AG04450 (cell line): ENCODE measurements at regions not wholly inside any gene's neighbourhood (a gene's known extent, or its start where the extent isn't known, plus 50 kb on each side); places are given as distances from the start of the nearest gene placed in this dataset.

Source experiments
- CTCF ChIA-PET: fragments of 300-600, 350-600 bp; formaldehyde crosslinking; extraction: SDS; loops from one replicate; lab custom pipeline; 2022; ENCODE audit warnings: antibody characterized with exemption, inconsistent platforms; lab: Charles Lee
- POLR2A ChIA-PET: fragments of 350-600 bp; formaldehyde crosslinking; extraction: SDS; loops from one replicate; lab custom pipeline; 2021; ENCODE audit warnings: antibody characterized with exemption, inconsistent platforms; lab: Yijun Ruan, JAX
- DNase-seq: peaks from one replicate; pipeline ENCODE4 v3.0.0-alpha.2; 2011; ENCODE audit warnings: low read depth, low spot score
- H3K27ac ChIP-seq: one replicate; pipeline ENCODE4 v1.5.1; 2012; ENCODE audit warnings: low read depth, low read length, control low read depth
- H3K27me3 ChIP-seq: one replicate; pipeline ENCODE4 v1.6.0; 2012; ENCODE audit warnings: low read length; ENCODE audit not compliant: control insufficient read depth, insufficient read depth
- H3K4me3 ChIP-seq: 2 replicates; pipeline ENCODE4 v1.5.1; 2011; ENCODE audit warnings: mild to moderate bottlenecking, low read depth, low read length, control low read depth
- H3K9me3 ChIP-seq: 2 replicates; pipeline ENCODE4 v1.5.1; 2012; ENCODE audit warnings: low read length; ENCODE audit not compliant: control insufficient read depth, insufficient read depth
- CTCF ChIP-seq: IDR thresholded peaks from 2 replicates; pipeline ENCODE4 v1.5.1; 2011; ENCODE audit warnings: low read depth, low read length, control low read depth, inconsistent platforms

DNA sequence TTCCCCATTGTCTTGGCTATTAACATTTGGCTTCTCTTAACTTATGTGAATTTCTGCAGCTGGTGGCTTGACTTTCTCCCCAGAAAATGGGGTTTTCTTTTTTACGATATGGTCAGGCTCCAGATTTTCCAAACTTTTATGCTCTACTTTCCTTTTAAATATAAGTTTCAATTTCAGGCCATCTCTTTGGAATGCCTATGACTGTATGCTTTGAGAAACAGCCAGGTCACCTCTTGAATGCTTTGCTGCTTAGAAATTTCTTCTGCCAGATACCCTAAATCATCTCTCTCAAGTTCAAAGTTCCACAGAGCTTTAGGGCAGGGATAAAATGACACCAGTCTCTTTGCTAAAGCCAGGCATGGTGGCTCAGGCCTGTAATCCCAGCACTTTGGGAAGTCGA, 212.9 kb upstream of the SMIM31 start:
- no peaks in the 10 kb centered on the region for H3K27me3 ChIP-seq
- H3K27ac ChIP-seq = no peak overlapping the region
- peaks cover 10% of the 10 kb centered on the region for H3K9me3 ChIP-seq
- no peak for DNase-seq
- no peak for TF ChIP-seq CTCF
- ChIA-PET POLR2A (no interaction called here), CTCF (no interaction called here)
- no peak overlapping the region for H3K4me3 ChIP-seq

DNA sequence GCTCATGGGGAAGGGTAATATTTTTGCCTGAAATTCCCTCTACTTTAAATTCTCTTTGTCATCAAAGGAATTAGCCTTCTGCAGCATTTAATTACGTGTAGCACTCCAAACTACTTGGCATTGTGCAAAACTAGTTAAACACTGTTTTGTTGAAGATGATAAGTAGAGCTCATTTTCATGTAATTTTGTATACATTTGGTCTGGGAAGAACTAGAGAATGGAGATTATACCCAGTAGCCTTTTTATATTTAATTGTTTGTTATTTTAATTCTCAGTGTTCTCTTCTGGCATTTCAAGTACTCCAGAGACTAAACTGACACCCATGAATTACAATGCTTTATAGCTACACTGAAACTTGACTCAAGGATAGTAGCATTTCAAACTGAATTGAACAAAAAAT, 211.5 kb upstream of the SMIM31 start:
- CTCF ChIA-PET = no interaction called here
- no peak for DNase-seq
- Histone ChIP-seq H3K4me3 (no peak overlapping the region), H3K27me3 (no peaks in the 10 kb centered on the region), H3K27ac (no peak overlapping the region), H3K9me3 (peaks cover 10% of the 10 kb centered on the region)
- POLR2A ChIA-PET = no interaction called here
- TF ChIP-seq CTCF = no peak

DNA sequence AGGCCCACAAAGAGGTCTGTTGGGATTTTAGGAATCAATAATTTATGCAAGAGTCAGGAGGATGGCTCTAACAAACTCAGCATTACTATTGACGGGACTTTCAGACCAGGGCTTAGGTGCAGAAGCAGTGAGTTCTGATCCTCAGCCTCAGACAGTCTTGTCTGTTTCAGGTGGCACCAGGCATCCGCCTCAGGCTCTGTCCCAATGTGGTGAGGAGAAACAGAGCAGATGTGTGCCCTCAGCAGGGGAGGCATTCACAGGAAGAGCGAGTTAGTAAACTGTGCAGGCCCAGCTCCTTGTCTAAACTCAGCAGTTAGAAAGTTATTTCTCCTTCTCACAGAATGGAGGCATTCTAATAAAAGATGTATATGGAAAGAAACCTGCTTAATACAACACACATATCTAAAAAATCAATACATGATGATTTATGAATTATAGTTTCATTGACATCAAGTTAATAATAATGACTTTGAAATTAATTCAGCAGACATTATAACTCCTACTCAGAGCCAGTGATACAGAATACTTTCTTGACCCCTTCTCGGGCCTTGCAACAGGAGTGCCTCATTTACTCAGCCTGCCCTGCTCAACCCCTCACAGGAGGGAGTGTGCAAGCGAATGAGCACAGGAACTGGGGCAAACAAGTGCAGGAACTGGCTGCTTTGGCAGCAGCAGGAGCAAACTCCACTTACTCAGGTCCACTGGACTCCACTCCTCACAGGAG, 202.8 kb upstream of the SMIM31 start:
- no peak overlapping the region for H3K27ac ChIP-seq
- peaks cover 10% of the 10 kb centered on the region for H3K9me3 ChIP-seq
- no peaks in the 10 kb centered on the region for H3K27me3 ChIP-seq
- H3K4me3 ChIP-seq = no peak overlapping the region
- DNase-seq = no peak
- no peak for TF ChIP-seq CTCF
- ChIA-PET POLR2A (no interaction called here), CTCF (no interaction called here)

GRCh38 chr4:164551713-164552040, 202.3 kb upstream of the SMIM31 start:
- no peak for DNase-seq
- peaks cover 10% of the 10 kb centered on the region for H3K9me3 ChIP-seq
- H3K27me3 ChIP-seq = no peaks in the 10 kb centered on the region
- CTCF ChIA-PET = no interaction called here
- H3K4me3 ChIP-seq = no peak overlapping the region
- no peak for TF ChIP-seq CTCF
- POLR2A ChIA-PET = no interaction called here
- H3K27ac ChIP-seq = no peak overlapping the region

DNA sequence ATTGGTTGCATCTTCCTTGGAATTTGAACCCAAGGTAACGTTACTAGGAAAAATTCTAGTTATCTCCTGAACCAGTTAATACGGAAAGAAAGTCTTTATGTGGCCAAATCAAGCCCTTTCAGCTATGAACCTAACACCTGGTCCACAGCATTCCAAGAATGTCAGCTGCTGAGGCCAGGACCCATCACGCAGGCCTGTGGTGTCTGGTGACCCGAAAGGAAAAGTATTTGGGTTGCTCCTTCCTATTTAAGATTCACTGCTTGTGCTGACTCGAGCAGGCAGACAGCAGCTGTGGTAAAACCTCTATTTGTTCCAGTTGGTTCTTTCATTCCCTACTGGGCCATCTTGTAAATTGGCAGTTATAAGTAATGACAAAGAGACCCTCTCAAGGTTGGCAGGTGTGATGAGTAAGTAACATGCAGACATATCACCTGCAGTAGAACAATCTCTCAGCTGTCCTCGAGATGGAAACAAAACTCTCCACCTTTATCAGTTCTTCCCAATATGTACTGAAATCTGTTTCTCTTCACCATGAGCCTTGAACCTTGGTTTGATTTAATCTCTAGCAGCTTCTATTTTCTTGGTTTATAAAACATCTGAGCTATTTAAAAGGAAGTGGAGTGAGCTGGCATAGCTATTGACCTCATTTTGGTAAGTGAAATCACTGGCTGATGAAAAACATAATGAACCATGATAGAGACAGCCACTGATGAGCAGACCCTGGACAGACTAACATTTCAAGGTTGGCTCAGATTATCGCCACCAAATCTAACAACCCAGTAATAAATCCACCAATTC, 182.1 kb upstream of the SMIM31 start:
- no peak overlapping the region for H3K4me3 ChIP-seq
- TF ChIP-seq CTCF = no peak
- CTCF ChIA-PET = no interaction called here
- no peak overlapping the region for H3K27ac ChIP-seq
- DNase-seq = no peak
- H3K9me3 ChIP-seq = no peaks in the 10 kb centered on the region; the same call in 1 of the 2 replicates
- POLR2A ChIA-PET = no interaction called here
- no peaks in the 10 kb centered on the region for H3K27me3 ChIP-seq
